HG03060 (cell line): ENCODE measurements at regions not wholly inside any gene's neighbourhood (a gene's known extent, or its start where the extent isn't known, plus 50 kb on each side); places are given as distances from the start of the nearest gene placed in this dataset.

Experiments
- ATAC-seq: cut with Tn5 transposase; IDR thresholded peaks from one replicate; pipeline ENCODE4 v1.9.1; 2021; ENCODE audit warnings: low read depth, moderate number of reproducible peaks; ENCODE audit not compliant: unreplicated experiment

GRCh38 chr10:113967126-113967525 lies 76.5 kb upstream of the ADRB1 start:
- no peak for ATAC-seq

DNA sequence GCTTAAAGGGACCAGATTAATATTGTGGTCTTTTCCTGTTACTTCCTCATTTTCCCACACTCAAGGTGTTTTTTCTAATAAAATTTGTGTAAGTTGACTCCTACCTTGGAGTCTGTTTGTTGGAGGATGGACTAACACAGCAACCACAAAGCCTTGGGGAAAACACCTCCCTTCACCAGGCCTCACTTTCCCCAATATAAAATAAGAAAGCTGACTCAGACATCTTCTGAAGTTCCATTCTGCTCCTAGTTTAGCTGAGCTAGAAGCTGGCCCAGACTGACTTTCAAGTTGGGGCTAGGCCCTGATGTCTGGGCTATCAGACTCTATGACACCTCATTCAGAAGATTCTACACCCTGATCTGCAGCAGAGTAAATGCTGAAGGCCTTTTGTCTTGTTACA lies 73.0 kb upstream of the ADRB1 start:
- no peak for ATAC-seq

- ATAC-seq: no peak
Observed at GRCh38 chr10:113971349-113971973, 72.2 kb upstream of the ADRB1 start.

DNA sequence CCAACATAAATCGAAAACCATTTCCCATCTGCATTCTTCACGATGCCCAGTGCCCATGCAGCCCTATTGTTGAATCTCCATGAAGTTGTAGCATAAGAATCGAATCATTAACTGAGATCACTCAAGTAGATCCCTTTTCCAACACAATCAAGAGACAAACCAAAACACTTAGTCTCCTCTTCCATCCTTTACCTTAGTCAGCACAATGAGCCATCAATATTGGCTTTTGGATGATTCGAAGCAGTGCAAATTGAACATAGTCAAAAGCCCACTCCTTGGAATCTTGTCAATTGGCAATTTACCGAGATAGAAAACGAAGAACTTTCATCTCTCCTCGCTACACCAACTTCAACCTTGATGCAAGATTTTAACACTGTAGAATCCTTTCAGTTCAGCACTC lies 66.5 kb upstream of the ADRB1 start:
- ATAC-seq: no peak

DNA sequence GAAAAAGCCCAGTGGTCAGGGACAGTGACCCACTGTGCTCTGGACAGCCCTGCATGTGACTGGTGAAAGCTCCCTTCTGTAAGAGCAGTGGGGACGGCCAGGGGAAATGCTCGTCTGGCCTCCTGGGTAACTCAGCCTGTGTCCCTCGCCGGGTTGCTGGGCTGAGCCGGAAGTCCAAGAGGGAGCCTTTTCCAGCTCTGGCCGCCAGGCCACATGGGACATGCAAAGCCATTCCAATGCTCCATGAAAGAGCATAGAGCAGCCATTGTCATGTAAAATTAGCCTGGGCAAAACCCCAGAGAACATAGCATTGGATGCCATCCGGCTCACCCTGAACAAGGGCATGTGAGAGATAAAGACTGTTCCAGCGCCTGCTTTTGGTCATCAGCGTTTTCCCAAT lies 64.9 kb upstream of the ADRB1 start:
- no peak for ATAC-seq

DNA sequence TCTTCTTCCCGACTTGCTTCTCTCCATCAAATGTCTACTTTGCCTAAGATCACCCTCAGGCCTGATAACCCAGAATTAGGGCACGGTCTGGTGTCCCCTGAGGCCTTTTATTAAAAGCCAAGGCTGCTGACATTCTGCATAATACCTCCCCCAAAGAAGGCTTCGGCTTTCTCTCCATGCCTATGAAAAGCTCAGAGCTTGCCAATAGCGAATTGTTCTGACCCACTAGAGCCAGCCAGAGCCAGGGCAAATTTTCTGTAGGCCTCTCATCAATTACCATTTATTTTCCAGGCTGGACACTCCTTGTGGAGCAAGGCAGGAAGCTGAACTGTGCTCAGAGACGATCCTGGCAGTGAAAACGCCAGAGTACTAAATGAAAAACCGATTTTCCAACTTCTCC lies 64.3 kb upstream of the ADRB1 start:
- ATAC-seq: no peak

GRCh38 chr10:113980408-113981087 lies 63.1 kb upstream of the ADRB1 start:
- no peak for ATAC-seq

- ATAC-seq: peak; percentile 22
Observed at GRCh38 chr10:113982296-113982695, 61.4 kb upstream of the ADRB1 start.

GRCh38 chr10:113982769-113983168 lies 60.9 kb upstream of the ADRB1 start:
- peak; percentile 54 for ATAC-seq

GRCh38 chr10:113983552-113983951 lies 60.1 kb upstream of the ADRB1 start:
- ATAC-seq: no peak

DNA sequence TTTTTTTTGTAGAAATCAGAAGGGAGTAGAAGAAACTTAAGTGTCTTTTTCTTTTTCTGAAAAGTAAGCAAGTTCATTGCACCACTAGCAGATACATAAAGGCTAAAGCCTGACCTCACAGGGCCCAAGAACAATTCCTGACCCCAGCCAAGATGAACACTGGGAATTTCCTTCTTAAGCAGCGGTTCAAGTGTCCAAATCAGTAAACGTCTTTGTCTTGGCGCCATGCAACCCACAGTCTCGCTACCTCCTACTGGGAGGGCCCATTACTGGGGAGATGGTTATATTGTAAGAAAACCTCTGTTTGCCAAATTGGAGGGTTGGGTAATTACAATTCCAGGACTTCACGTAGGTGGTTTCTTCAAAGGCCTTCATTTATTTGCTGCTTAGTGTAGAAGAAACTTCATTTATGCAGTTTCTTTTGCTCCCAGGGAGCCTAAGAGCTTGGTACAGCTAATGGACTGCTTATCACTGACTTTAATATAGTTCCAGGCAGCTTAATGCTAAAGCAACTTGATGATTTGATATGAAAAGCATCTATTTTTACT lies 58.3 kb upstream of the ADRB1 start:
- ATAC-seq: no peak

GRCh38 chr10:113986316-113986715 lies 57.4 kb upstream of the ADRB1 start:
- no peak for ATAC-seq

DNA sequence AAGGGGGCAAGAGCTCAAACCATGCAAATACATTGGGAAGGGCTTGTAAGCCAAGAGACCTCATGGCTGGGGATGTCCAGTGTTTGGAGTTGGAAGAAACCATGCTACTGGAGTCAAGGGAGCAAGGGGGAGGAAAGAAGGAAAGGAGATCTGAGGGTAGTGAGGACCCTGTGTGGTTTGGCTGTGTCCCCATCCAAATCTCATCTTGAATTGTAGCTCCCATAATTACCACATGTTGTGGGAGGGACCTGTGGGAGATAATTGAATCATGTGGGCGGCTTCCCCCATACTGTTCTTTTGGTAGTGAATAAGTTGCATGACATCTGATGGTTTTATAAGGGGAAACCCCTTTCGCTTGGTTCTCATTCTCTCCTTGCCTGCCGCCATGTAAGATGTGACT lies 56.5 kb upstream of the ADRB1 start:
- no peak for ATAC-seq

DNA sequence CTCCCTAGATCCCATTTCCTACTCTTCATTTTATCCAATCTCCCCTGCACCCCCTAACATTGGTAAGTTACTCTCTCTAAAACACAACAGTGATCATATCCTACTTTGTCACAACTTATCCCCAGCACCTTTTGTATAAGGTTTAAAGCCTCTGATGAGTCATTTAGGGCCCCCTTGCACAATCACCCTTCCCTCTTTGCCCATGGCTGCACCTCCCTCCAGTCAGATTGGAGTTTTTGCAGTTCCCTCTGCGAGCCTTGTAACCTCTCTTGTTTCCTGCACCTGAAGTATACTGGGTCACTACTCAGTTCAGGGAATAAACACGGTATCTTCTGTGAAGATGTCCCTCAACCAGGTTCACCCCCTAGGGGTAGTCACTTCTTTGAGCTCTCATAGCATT lies 55.9 kb upstream of the ADRB1 start:
- ATAC-seq: no peak

DNA sequence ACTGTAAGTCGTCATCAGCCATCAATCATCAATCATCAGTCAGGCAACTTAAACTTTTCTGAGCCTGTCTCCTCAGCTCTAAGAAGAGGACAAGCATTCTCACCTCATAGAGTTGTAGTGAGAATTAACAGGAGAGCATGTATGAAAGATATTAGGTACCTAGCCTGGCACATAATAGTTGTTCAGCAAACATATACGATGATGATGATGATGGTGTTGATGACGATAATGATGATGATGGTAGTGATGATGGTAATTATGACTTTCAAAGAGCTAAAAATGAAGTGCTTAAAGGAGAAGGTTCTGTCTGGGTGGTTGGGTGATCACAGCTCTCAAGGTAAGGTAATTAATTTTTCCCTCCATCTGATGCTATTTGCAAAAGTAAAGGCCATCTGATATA lies 55.1 kb upstream of the ADRB1 start:
- no peak for ATAC-seq

GRCh38 chr10:113991091-113991860 lies 52.4 kb upstream of the ADRB1 start:
- ATAC-seq: no peak

DNA sequence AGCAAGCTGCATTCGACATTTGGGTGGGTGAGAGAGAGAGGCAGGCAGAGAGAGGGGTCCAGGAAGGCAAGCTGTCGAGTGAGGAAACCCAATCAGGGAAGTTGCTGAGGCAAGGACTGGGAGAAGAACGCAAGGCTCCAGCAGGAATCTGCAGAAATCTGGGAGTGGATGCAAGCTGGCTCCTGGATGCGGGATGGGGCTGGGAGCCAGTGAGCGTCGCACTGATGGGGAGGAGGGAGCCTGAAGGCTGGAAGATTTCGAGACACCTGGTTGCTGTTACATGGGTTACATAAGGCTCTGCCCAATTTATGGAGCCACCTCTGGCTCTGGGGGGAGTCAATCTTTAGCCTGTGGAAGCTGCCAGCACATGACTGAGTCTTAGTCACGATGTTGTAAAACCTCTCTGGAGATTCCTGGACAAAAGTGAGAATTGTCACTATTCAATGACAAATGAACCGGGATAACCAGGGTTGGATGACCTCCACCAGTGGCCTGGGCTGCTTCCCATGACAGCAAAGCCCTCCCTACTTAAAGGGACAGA lies 51.1 kb upstream of the ADRB1 start:
- ATAC-seq: no peak

GRCh38 chr10:113993489-113993991 lies 50.1 kb upstream of the ADRB1 start:
- ATAC-seq: no peak
